Adrenal gland (tissue), 9 donors: ENCODE measurements at regions not wholly inside any gene's neighbourhood (a gene's known extent, or its start where the extent isn't known, plus 50 kb on each side); places are given as distances from the start of the nearest gene placed in this dataset.

ENCODE experiments used
- DNase-seq, 7 donors: peaks; one replicate each; pipeline ENCODE4 v3.0.0-alpha.2; 2019 to 2020
- H3K27ac ChIP-seq, 5 donors: fragments of 200-600 bp; sonication (generic) in 4 of 5; 1 replicate in 3 of 5; 2 replicates in 2 of 5; pipeline versions ENCODE4 v1.5.1 to v1.8.0; 2016 to 2020; ENCODE audit warnings: mild to moderate bottlenecking in 1 of 5
- H3K27me3 ChIP-seq: fragments of 200-600 bp; 2 replicates; pipeline ENCODE4 v1.8.0; 2021
- H3K36me3 ChIP-seq, 2 donors: fragments of 200-600 bp; replicated peaks in 1 of 2; 1 replicate in 1 of 2; 2 replicates in 1 of 2; pipeline versions ENCODE4 v1.5.1 to v1.8.0; 2018 to 2022
- H3K4me1 ChIP-seq, 2 donors: fragments of 200-600 bp; replicated peaks in 1 of 2; 1 replicate in 1 of 2; 2 replicates in 1 of 2; pipeline versions ENCODE4 v1.5.1 to v1.8.0; 2018 to 2021
- H3K4me3 ChIP-seq, 4 donors: fragments of 200-600 bp; sonication (generic) in 3 of 4; one replicate each; pipeline ENCODE4 v1.5.1; 2016 to 2018
- H3K9me3 ChIP-seq, 3 donors: fragments of 200-600 bp; sonication (generic) in 1 of 3; replicated peaks in 1 of 3; 1 replicate in 2 of 3; 2 replicates in 1 of 3; pipeline versions ENCODE4 v1.5.1 to v1.8.0; 2016 to 2021
- CTCF ChIP-seq, 6 experiments: fragments of 450-650 bp in 4 of 6; fragments of 200-600 bp in 2 of 6; sonication (generic) in 1 of 6; IDR thresholded peaks; 1 replicate in 5 of 6; 2 replicates in 1 of 6; pipeline versions ENCODE4 v1.5.1 to v1.8.0; 2016 to 2021; ENCODE audit warnings: antibody characterized with exemption in 6 of 6, mild to moderate bottlenecking in 2 of 6, moderate library complexity in 1 of 6
- POLR2A ChIP-seq, 2 donors: fragments of 450-650 bp; IDR thresholded peaks; one replicate each; pipeline ENCODE4 v1.6.1; 2017; ENCODE audit warnings: antibody characterized with exemption in 2 of 2, mild to moderate bottlenecking in 2 of 2, moderate library complexity in 1 of 2
- WGBS, 4 donors: extraction: QIAGEN DNeasy Blood & Tissue Kit in 2 of 4; methylation state at CpG; one replicate each; pipeline versions ENCODE4 v1.1.5 to v1.1.7; 2013 to 2017; 5-methylcytosine and 5-hydroxymethylcytosine counted together
- intact Hi-C, 2 donors: fragments of 100-400 bp; cut with DNase I; formaldehyde crosslinking; loops; one replicate each; pipeline versions ENCODE4 v1.14.1 to v1.15.0; 2022 to 2023
- donor health status: healthy with polysubstance abuse.
- donor health status: Bipolar disorder and iron deficiency.
- donor health status: DM: yes; HTN: yes; CAD: no.
- donor health status: DM: no; HTN: no; CAD: no.
- donor health status: DM: no; HTN: no; CAD: no.

GRCh38 chr5:12013351-12013750 lies 109.1 kb upstream of the CTNND2 start:
- intact Hi-C loops = no loop called here
- H3K4me1 ChIP-seq = no peaks in the 10 kb centered on the region
- TF ChIP-seq CTCF (IDR thresholded peaks at IDR 0.05) (no peak), POLR2A (IDR thresholded peaks at IDR 0.05) (no peak)
- no peak overlapping the region for H3K4me3 ChIP-seq
- no peaks in the 10 kb centered on the region for H3K27me3 ChIP-seq
- no peaks in the 10 kb centered on the region for H3K9me3 ChIP-seq
- H3K36me3 ChIP-seq = no peaks in the 10 kb centered on the region
- no peak overlapping the region for H3K27ac ChIP-seq
- WGBS, 4 donors = 33 to 51% (median 44%) methylated on average over 1 of the region's 1 CpG
- no peak for DNase-seq

GRCh38 chr5:12003680-12004079 lies 99.4 kb upstream of the CTNND2 start:
- H3K36me3 ChIP-seq = no peaks in the 10 kb centered on the region
- intact Hi-C loops = no loop called here
- H3K4me1 ChIP-seq = no peaks in the 10 kb centered on the region
- 54 to 75% (median 68%) methylated on average over 2 of the region's 2 CpGs for WGBS, 4 donors
- H3K4me3 ChIP-seq = no peak overlapping the region
- H3K27me3 ChIP-seq = no peaks in the 10 kb centered on the region
- no peaks in the 10 kb centered on the region for H3K9me3 ChIP-seq
- H3K27ac ChIP-seq = no peak overlapping the region
- TF ChIP-seq POLR2A (IDR thresholded peaks at IDR 0.05) = no peak
- TF ChIP-seq CTCF (IDR thresholded peaks at IDR 0.05) = no peak
- no peak for DNase-seq

GRCh38 chr5:11998397-11998796 lies 94.2 kb upstream of the CTNND2 start:
- intact Hi-C loops = no loop called here
- no peaks in the 10 kb centered on the region for H3K9me3 ChIP-seq
- H3K27me3 ChIP-seq = no peaks in the 10 kb centered on the region
- no peaks in the 10 kb centered on the region for H3K4me1 ChIP-seq
- DNase-seq = no peak
- H3K4me3 ChIP-seq = no peak overlapping the region
- TF ChIP-seq CTCF (IDR thresholded peaks at IDR 0.05) (no peak), POLR2A (IDR thresholded peaks at IDR 0.05) (no peak)
- H3K27ac ChIP-seq = no peak overlapping the region
- H3K36me3 ChIP-seq = no peaks in the 10 kb centered on the region

- H3K4me1 ChIP-seq = no peaks in the 10 kb centered on the region
- no peaks in the 10 kb centered on the region for H3K9me3 ChIP-seq
- no peak overlapping the region for H3K4me3 ChIP-seq
- no peak for DNase-seq
- no peak for TF ChIP-seq CTCF (IDR thresholded peaks at IDR 0.05)
- no peak for TF ChIP-seq POLR2A (IDR thresholded peaks at IDR 0.05)
- 88 to 91% (median 89%) methylated on average over 11 of the region's 11 CpGs for WGBS, 4 donors
- H3K36me3 ChIP-seq = no peaks in the 10 kb centered on the region
- H3K27me3 ChIP-seq = no peaks in the 10 kb centered on the region
- no peak overlapping the region for H3K27ac ChIP-seq
- intact Hi-C loops = no loop called here
Observed at GRCh38 chr5:11997942-11998341, 93.7 kb upstream of the CTNND2 start.
